ENCODE measurements at regions not wholly inside any gene's neighbourhood (a gene's known extent, or its start where the extent isn't known, plus 50 kb on each side); places are given as distances from the start of the nearest gene placed in this dataset.

DNA sequence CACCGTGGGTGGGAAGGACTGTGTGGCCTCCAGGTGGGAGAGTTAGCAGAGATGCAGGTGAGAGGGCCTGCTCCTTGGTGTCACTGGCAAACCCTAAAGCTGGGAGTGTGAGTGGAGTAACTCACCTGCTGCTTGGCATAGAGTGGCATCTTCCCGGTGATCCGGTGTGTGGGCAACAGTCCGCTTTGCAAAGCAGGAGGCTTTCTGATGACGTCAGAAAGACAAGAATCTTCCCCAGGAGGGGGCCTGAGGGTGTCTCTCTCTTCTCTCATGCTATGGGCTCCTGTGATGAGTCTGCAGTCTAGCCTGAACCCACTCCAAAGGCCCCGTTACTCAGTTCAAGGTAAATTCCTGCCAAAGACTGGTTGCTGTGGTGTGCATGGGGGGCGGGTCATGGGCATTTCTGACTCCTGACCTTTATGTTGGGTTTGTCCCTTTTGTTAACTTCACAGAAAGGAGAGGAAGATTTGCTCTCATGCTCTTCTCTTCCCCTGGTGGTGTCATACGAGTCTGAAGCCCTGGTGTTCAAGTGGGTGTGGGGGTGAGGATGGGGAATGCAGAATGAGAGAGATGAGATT, 187.9 kb downstream of the GATA3 start:
- TF ChIP-seq, protein P1, sequence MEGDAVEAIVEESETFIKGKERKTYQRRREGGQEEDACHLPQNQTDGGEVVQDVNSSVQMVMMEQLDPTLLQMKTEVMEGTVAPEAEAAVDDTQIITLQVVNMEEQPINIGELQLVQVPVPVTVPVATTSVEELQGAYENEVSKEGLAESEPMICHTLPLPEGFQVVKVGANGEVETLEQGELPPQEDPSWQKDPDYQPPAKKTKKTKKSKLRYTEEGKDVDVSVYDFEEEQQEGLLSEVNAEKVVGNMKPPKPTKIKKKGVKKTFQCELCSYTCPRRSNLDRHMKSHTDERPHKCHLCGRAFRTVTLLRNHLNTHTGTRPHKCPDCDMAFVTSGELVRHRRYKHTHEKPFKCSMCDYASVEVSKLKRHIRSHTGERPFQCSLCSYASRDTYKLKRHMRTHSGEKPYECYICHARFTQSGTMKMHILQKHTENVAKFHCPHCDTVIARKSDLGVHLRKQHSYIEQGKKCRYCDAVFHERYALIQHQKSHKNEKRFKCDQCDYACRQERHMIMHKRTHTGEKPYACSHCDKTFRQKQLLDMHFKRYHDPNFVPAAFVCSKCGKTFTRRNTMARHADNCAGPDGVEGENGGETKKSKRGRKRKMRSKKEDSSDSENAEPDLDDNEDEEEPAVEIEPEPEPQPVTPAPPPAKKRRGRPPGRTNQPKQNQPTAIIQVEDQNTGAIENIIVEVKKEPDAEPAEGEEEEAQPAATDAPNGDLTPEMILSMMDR (IDR thresholded peaks at IDR 0.05; ENCODE audit: low read depth, low read length, poor library complexity, severe bottlenecking) = no peak
- TF ChIP-seq EZH2phosphoT487 (IDR thresholded peaks at IDR 0.05; ENCODE audit: borderline replicate concordance, low read length) = no peak
- Histone ChIP-seq H4K20me1 (ENCODE audit: control insufficient read depth, insufficient read depth, low read depth, low read length) (no peaks in the 10 kb centered on the region), H3K4me3 (ENCODE audit: low read length) (no peak overlapping the region), H3K79me2 (ENCODE audit: control insufficient read depth, low read length) (no peaks in the 10 kb centered on the region), H3K27me3 (ENCODE audit: control insufficient read depth, low read length) (no peaks in the 10 kb centered on the region), H3K9me2 (replicated peaks; ENCODE audit: control insufficient read depth, low read length) (no peaks in the 10 kb centered on the region), H3K4me2 (ENCODE audit: low read length) (no peak overlapping the region), H3F3A (ENCODE audit: control insufficient read depth, insufficient read depth) (no peaks in the 10 kb centered on the region), H3K9me3 (ENCODE audit: control insufficient read depth, insufficient read depth, low read length) (no peaks in the 10 kb centered on the region), H3K27ac (ENCODE audit: low read depth, low read length) (no peak overlapping the region), H3K36me3 (ENCODE audit: control insufficient read depth, low read length) (no peaks in the 10 kb centered on the region), H3K4me1 (ENCODE audit: control insufficient read depth, low read length) (no peaks in the 10 kb centered on the region)

DNA sequence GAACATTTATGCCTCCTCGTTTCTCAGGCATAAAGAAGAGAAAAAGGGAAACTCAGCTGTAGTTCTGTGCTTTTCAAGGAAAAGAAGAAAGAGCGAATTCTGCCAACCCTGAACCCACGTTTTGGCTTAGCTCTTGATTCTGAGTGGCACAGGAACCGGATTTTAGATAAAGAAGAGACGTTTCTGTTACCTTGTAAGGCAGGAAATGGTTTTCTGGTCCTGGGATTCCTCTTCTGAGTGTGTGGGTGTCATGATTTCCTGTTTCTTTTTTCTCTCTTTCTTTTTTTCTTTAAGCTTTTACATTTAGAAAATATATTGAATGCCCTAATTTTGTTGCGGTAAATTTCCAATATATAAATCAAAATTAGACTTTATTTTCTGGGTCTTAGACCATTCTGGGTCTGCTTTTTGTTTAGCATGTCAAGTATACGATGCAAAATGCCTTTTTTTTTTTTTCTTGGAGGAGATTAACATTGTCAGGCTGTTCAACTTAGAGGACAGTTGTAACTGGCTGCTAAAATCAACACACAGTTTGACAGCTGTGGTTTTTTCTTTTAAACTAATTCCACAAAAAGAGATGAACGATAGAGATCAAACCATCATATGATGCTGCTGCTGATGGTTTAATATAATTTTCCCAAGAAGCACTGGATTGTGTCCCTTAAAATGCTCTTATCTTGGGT, 190.8 kb downstream of the GATA3 start:
- Histone ChIP-seq H3K36me3 (ENCODE audit: control insufficient read depth, low read length) (no peaks in the 10 kb centered on the region), H3K79me2 (ENCODE audit: control insufficient read depth, low read length) (no peaks in the 10 kb centered on the region), H3K9me2 (replicated peaks; ENCODE audit: control insufficient read depth, low read length) (no peaks in the 10 kb centered on the region), H3K9me3 (ENCODE audit: control insufficient read depth, insufficient read depth, low read length) (no peaks in the 10 kb centered on the region), H3K4me1 (ENCODE audit: control insufficient read depth, low read length) (no peaks in the 10 kb centered on the region), H3K27me3 (ENCODE audit: control insufficient read depth, low read length) (no peaks in the 10 kb centered on the region), H3K4me2 (ENCODE audit: low read length) (no peak overlapping the region), H3K4me3 (ENCODE audit: low read length) (no peak overlapping the region), H3K27ac (ENCODE audit: low read depth, low read length) (no peak overlapping the region), H4K20me1 (ENCODE audit: control insufficient read depth, insufficient read depth, low read depth, low read length) (no peaks in the 10 kb centered on the region), H3F3A (ENCODE audit: control insufficient read depth, insufficient read depth) (no peaks in the 10 kb centered on the region)
- TF ChIP-seq, protein P1 (IDR thresholded peaks at IDR 0.05; ENCODE audit: low read depth, low read length, poor library complexity, severe bottlenecking) = no peak
- TF ChIP-seq EZH2phosphoT487 (IDR thresholded peaks at IDR 0.05; ENCODE audit: borderline replicate concordance, low read length) = no peak

DNA sequence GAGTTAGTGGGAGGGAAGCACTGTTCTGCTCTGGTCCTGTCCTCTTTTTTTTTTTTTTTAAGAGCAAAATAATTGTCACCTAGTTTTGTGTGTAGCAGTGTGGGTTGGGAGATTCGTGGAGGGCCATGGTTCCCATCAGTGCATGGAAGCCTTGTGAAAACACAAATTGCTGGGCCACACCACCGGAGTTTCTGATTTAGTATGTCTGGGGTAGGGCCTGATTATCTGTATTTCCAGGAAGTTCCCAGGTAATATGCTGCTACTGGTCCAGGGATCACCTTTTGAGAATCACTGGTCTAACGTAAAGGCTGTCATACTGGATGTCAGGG, 191.3 kb downstream of the GATA3 start:
- H3K9me3 ChIP-seq (ENCODE audit: control insufficient read depth, insufficient read depth, low read length) = no peaks in the 10 kb centered on the region
- H3K79me2 ChIP-seq (ENCODE audit: control insufficient read depth, low read length) = no peaks in the 10 kb centered on the region
- no peaks in the 10 kb centered on the region for H3K9me2 ChIP-seq (replicated peaks; ENCODE audit: control insufficient read depth, low read length)
- H3K4me1 ChIP-seq (ENCODE audit: control insufficient read depth, low read length) = no peaks in the 10 kb centered on the region
- no peaks in the 10 kb centered on the region for H3K27me3 ChIP-seq (ENCODE audit: control insufficient read depth, low read length)
- H3K4me3 ChIP-seq (ENCODE audit: low read length) = no peak overlapping the region
- TF ChIP-seq EZH2phosphoT487 (IDR thresholded peaks at IDR 0.05; ENCODE audit: borderline replicate concordance, low read length) = no peak
- TF ChIP-seq, protein P1 (IDR thresholded peaks at IDR 0.05; ENCODE audit: low read depth, low read length, poor library complexity, severe bottlenecking) = no peak
- H3K27ac ChIP-seq (ENCODE audit: low read depth, low read length) = no peak overlapping the region
- no peak overlapping the region for H3K4me2 ChIP-seq (ENCODE audit: low read length)
- H3K36me3 ChIP-seq (ENCODE audit: control insufficient read depth, low read length) = no peaks in the 10 kb centered on the region
- no peaks in the 10 kb centered on the region for H3F3A ChIP-seq (ENCODE audit: control insufficient read depth, insufficient read depth)
- no peaks in the 10 kb centered on the region for H4K20me1 ChIP-seq (ENCODE audit: control insufficient read depth, insufficient read depth, low read depth, low read length)

Data from DOHH2 (cell line).